HT1080 (cell line): ENCODE measurements at regions not wholly inside any gene's neighbourhood (a gene's known extent, or its start where the extent isn't known, plus 50 kb on each side); places are given as distances from the start of the nearest gene placed in this dataset.

Experiments used
- DNase-seq: peaks from one replicate; pipeline ENCODE4 v3.0.0-alpha.2; 2015; ENCODE audit warnings: low read depth

GRCh38 chr2:234770031-234770506 is 181.7 kb upstream of the SH3BP4 start:
- DNase-seq: no peak

- DNase-seq: no peak
Measured at GRCh38 chr2:234768608-234769196, 183.1 kb upstream of the SH3BP4 start.

GRCh38 chr2:234765279-234765678 is 186.5 kb upstream of the SH3BP4 start:
- DNase-seq: no peak

GRCh38 chr2:234764372-234764771 is 187.4 kb upstream of the SH3BP4 start:
- DNase-seq: no peak

- DNase-seq: no peak
Measured at GRCh38 chr2:234763002-234763873, 188.6 kb upstream of the SH3BP4 start.

GRCh38 chr2:234761910-234762309 is 189.9 kb upstream of the SH3BP4 start:
- DNase-seq: no peak

- peak; percentile 13 for DNase-seq
Measured at GRCh38 chr2:234754126-234754525, 197.7 kb upstream of the SH3BP4 start.

- no peak for DNase-seq
Measured at GRCh38 chr2:234753701-234754100, 198.1 kb upstream of the SH3BP4 start.

- DNase-seq: no peak
Measured at GRCh38 chr2:234752966-234753365, 198.9 kb upstream of the SH3BP4 start.

GRCh38 chr2:234751275-234751973 is 200.4 kb upstream of the SH3BP4 start:
- DNase-seq: no peak

- DNase-seq: no peak
Measured at GRCh38 chr2:234747833-234748559, 203.8 kb upstream of the SH3BP4 start.

GRCh38 chr2:234747032-234747431 is 204.8 kb upstream of the SH3BP4 start:
- DNase-seq: no peak

GRCh38 chr2:234745347-234745746 is 206.5 kb upstream of the SH3BP4 start:
- no peak for DNase-seq

GRCh38 chr2:234741976-234742375 is 209.8 kb upstream of the SH3BP4 start:
- no peak for DNase-seq

GRCh38 chr2:234739061-234739460 is 212.8 kb upstream of the SH3BP4 start:
- DNase-seq: no peak

- no peak for DNase-seq
Measured at GRCh38 chr2:234735829-234736228, 216.0 kb upstream of the SH3BP4 start.

- no peak for DNase-seq
Measured at GRCh38 chr2:234733795-234734600, 217.8 kb upstream of the SH3BP4 start.

GRCh38 chr2:234733093-234733489 is 218.7 kb upstream of the SH3BP4 start:
- DNase-seq: no peak

- DNase-seq: no peak
Measured at GRCh38 chr2:234732404-234733092, 219.3 kb upstream of the SH3BP4 start.

- DNase-seq: no peak
Measured at GRCh38 chr2:234731236-234731635, 220.6 kb upstream of the SH3BP4 start.
